Karpas-422 (cell line): ENCODE measurements at regions not wholly inside any gene's neighbourhood (a gene's known extent, or its start where the extent isn't known, plus 50 kb on each side); places are given as distances from the start of the nearest gene placed in this dataset.

ENCODE experiments used
- DNase-seq: peaks from one replicate; pipeline ENCODE4 v3.0.0-alpha.2; 2015
- H2AFZ ChIP-seq: fragments of 200-600 bp; sonication (generic); 2 replicates; pipeline ENCODE4 v1.6.1; 2014; ENCODE audit warnings: antibody characterized with exemption, low read length, mixed read lengths
- H3K27ac ChIP-seq: fragments of 200-600 bp; sonication (generic); 2 replicates; pipeline ENCODE4 v1.5.1; 2014; ENCODE audit warnings: mild to moderate bottlenecking, low read length, moderate library complexity
- H3K27me3 ChIP-seq: fragments of 200-600 bp; sonication (generic); 2 replicates; pipeline ENCODE4 v1.6.1; 2014; ENCODE audit warnings: low read length, mixed read lengths
- H3K36me3 ChIP-seq: fragments of 200-600 bp; sonication (generic); 2 replicates; pipeline ENCODE4 v1.6.1; 2014; ENCODE audit warnings: low read length, mixed read lengths; ENCODE audit not compliant: insufficient read depth
- H3K4me1 ChIP-seq: fragments of 200-600 bp; sonication (generic); 2 replicates; pipeline ENCODE4 v1.6.1; 2014; ENCODE audit warnings: mild to moderate bottlenecking, low read length, mixed read lengths
- H3K4me2 ChIP-seq: fragments of 200-600 bp; sonication (generic); 2 replicates; pipeline ENCODE4 v1.6.1; 2014; ENCODE audit warnings: low read length, low read depth, mild to moderate bottlenecking; ENCODE audit not compliant: poor library complexity, severe bottlenecking
- H3K4me3 ChIP-seq: fragments of 200-600 bp; sonication (generic); 2 replicates; pipeline ENCODE4 v1.5.1; 2014; ENCODE audit warnings: mild to moderate bottlenecking, antibody characterized with exemption, low read length, mixed read lengths
- H3K79me2 ChIP-seq: fragments of 200-600 bp; sonication (generic); 2 replicates; pipeline ENCODE4 v1.6.1; 2014; ENCODE audit warnings: mild to moderate bottlenecking, low read length, mixed read lengths
- H3K9ac ChIP-seq: fragments of 200-600 bp; sonication (generic); 2 replicates; pipeline ENCODE4 v1.6.0; 2014; ENCODE audit warnings: low read length
- H3K9me2 ChIP-seq: fragments of 200-600 bp; sonication (generic), shearing (Covaris generic); replicated peaks from 2 replicates; pipeline ENCODE4 v1.6.0; 2014; ENCODE audit warnings: mild to moderate bottlenecking, low read length, moderate library complexity; ENCODE audit not compliant: insufficient read depth
- H3K9me3 ChIP-seq: fragments of 300-700, 200-600 bp; sonication (generic); 2 replicates; pipeline ENCODE4 v1.6.1; 2014; ENCODE audit warnings: low read length, mixed read lengths
- H4K20me1 ChIP-seq: fragments of 200-600 bp; sonication (generic); 2 replicates; pipeline ENCODE4 v1.6.1; 2014; ENCODE audit warnings: mild to moderate bottlenecking, antibody characterized with exemption, low read length, low read depth; ENCODE audit not compliant: insufficient read depth

- no peak for DNase-seq
- Histone ChIP-seq H3K27ac (no peak overlapping the region), H3K9ac (no peak overlapping the region), H3K36me3 (no peaks in the 10 kb centered on the region), H3K4me2 (no peak overlapping the region), H2AFZ (no peak overlapping the region), H3K9me2 (no peaks in the 10 kb centered on the region), H3K79me2 (no peaks in the 10 kb centered on the region), H3K4me1 (no peaks in the 10 kb centered on the region), H3K4me3 (no peak overlapping the region), H4K20me1 (no peaks in the 10 kb centered on the region), H3K27me3 (no peaks in the 10 kb centered on the region), H3K9me3 (no peaks in the 10 kb centered on the region)
Measured at GRCh38 chr1:214791961-214792360, 189.0 kb downstream of the CENPF start.

DNA sequence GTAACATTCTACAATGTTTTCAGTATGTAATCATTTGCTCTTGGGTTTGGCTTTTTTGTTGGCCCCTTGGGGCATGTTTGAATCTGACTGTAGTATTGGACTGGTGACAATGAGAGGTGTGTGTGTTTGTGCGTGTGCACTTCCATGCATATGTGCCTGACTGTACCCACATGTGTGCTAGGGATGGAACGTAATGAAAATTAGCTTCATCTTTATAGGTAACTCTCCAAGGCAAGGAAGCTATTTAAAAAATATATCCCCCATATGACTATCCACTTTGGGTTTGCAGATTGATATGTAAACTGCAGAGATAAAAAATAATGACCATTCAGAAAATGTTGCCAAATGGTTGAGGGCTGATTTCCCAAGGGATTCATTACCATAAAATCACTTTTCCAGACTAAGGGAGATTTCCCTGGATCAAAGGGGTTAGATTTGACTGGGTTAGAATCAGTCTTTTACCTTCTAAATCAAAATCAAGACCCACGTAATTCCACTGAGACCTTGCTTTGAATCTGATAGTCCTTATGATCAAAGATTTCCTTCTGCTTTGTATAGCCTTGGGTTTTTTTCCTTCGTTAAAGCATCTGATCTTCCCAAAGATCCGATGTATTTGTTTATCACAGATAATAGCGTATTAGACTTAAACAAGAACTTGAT, 189.7 kb downstream of the CENPF start:
- Histone ChIP-seq H4K20me1 (no peaks in the 10 kb centered on the region), H3K9me3 (no peaks in the 10 kb centered on the region), H3K79me2 (no peaks in the 10 kb centered on the region), H2AFZ (no peak overlapping the region), H3K4me2 (no peak overlapping the region), H3K4me1 (no peaks in the 10 kb centered on the region), H3K4me3 (no peak overlapping the region), H3K9ac (no peak overlapping the region), H3K27me3 (no peaks in the 10 kb centered on the region), H3K36me3 (no peaks in the 10 kb centered on the region), H3K9me2 (no peaks in the 10 kb centered on the region), H3K27ac (no peak overlapping the region)
- no peak for DNase-seq

DNA sequence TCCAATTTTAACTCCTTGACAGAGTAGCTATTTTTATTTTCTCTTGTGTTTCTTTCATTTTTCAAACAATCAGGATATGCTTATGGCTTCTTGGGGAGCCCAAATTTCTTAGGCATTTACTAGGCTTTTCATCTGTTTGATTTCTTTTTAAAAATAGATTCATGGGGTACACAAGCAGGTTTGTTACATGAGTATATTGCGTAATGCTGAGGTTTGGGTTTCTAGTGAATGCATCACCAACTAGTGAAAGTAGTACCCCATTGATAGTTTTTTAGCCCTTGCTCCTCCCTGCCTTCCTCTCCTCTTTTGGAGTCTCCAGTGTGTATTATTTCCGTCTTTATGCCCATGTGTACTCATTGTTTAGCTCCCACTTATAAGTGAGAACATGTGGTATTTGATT, 190.7 kb downstream of the CENPF start:
- Histone ChIP-seq H3K4me1 (no peaks in the 10 kb centered on the region), H3K9me2 (no peaks in the 10 kb centered on the region), H3K4me2 (no peak overlapping the region)

DNA sequence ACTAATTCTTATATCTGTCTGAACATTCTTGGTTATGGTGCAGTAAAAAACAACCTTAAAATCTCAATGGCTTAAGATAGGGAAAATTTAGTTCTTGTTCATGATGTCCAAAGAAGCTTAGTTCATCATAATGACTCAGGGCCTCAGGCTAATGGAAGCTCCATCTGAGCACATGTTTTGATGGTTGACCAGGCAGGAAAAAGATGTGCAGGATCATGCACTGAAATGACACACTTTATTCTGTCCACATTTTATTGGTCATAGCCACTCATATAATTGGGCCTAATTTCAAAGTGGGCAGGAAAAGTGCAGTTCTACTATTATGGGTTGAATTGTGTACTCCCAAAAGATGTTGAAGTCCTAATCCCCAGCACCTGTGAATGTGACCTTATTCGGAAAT, 198.2 kb downstream of the CENPF start:
- no peaks in the 10 kb centered on the region; the same call in 1 of the 2 replicates for H3K9me3 ChIP-seq

More for the DNA sequence above, 190.7 kb downstream of the CENPF start:
- Histone ChIP-seq H3K36me3 (no peaks in the 10 kb centered on the region), H3K9ac (no peak overlapping the region), H2AFZ (no peak overlapping the region), H3K4me3 (no peak overlapping the region), H3K27ac (no peak overlapping the region), H3K27me3 (no peaks in the 10 kb centered on the region), H3K9me3 (no peaks in the 10 kb centered on the region), H3K79me2 (no peaks in the 10 kb centered on the region), H4K20me1 (no peaks in the 10 kb centered on the region)
- DNase-seq = no peak

DNA sequence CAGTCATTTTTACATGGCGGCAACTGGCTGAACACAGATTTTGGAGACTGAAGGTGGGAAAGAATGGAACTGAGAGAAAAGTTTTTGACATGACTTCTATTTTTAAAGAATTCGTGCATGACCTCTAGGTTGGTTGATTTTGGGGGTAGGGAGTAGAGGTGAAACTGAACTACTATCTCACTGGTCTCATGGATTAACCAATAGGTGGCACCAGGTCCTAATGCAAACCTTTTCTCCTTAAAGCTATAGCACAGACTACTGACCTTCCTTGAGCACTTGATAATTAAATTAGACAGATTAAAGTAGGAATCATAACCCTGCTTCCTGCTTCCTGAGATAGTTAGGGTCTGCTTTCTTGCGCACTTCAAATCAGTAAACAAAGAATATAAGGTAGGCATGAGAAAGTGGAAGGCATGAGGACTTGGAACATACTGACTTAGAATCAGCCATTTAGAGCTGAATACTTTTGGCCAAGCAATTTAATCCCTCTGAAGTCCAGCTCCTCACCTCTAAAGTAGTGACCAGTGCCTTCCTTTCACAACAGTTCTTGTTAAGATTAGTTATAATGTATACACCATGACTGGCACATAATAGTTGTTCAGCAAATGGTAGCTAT, 206.0 kb downstream of the CENPF start:
- Histone ChIP-seq H3K4me2 (no peak overlapping the region), H2AFZ (no peak overlapping the region), H4K20me1 (no peaks in the 10 kb centered on the region), H3K4me1 (no peaks in the 10 kb centered on the region), H3K4me3 (no peak overlapping the region), H3K27me3 (no peaks in the 10 kb centered on the region), H3K79me2 (no peaks in the 10 kb centered on the region), H3K36me3 (no peaks in the 10 kb centered on the region; the same call in 1 of the 2 replicates), H3K27ac (no peak overlapping the region), H3K9ac (no peak overlapping the region), H3K9me2 (no peaks in the 10 kb centered on the region), H3K9me3 (no peaks in the 10 kb centered on the region; the same call in 1 of the 2 replicates)
- DNase-seq = peak; percentile 61

More for the DNA sequence above, 198.2 kb downstream of the CENPF start:
- no peak overlapping the region for H3K4me3 ChIP-seq
- H3K9ac ChIP-seq = no peak overlapping the region
- no peak overlapping the region for H3K27ac ChIP-seq
- no peaks in the 10 kb centered on the region for H4K20me1 ChIP-seq
- no peak overlapping the region for H2AFZ ChIP-seq
- no peaks in the 10 kb centered on the region for H3K27me3 ChIP-seq
- no peaks in the 10 kb centered on the region for H3K36me3 ChIP-seq
- DNase-seq = no peak
- H3K4me1 ChIP-seq = no peaks in the 10 kb centered on the region
- H3K79me2 ChIP-seq = no peaks in the 10 kb centered on the region
- no peak overlapping the region for H3K4me2 ChIP-seq
- H3K9me2 ChIP-seq = no peaks in the 10 kb centered on the region

DNA sequence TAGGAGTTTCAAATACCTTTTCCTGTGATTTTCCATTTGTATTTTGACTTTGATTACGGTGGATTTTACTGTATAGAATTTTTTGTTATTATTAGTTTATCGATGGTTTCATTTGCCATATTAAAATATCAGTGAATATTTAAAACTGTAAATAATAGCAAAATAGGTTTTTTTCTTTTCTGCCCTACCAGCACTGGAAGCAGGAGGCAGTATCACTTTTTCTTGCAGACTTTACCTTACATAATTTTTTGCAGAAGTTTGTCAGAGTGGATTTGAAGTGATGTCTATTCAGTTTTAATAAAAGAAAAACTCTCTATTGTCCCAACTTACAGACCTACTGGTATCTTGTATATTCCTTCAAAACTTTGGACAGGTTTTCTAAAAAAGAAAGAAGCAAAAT, 213.6 kb downstream of the CENPF start:
- no peak overlapping the region for H3K4me3 ChIP-seq
- no peaks in the 10 kb centered on the region for H3K79me2 ChIP-seq
- H3K27ac ChIP-seq = no peak overlapping the region
- no peaks in the 10 kb centered on the region for H3K9me2 ChIP-seq
- no peaks in the 10 kb centered on the region for H4K20me1 ChIP-seq
- no peaks in the 10 kb centered on the region for H3K27me3 ChIP-seq
- H3K9ac ChIP-seq = no peak overlapping the region
- H3K4me1 ChIP-seq = no peaks in the 10 kb centered on the region
- no peak for DNase-seq
- H2AFZ ChIP-seq = no peak overlapping the region
- H3K9me3 ChIP-seq = no peaks in the 10 kb centered on the region
- H3K36me3 ChIP-seq = no peaks in the 10 kb centered on the region
- no peak overlapping the region for H3K4me2 ChIP-seq

GRCh38 chr1:214823311-214824117, 220.5 kb downstream of the CENPF start:
- H3K9me3 ChIP-seq = peaks cover 4% of the 10 kb centered on the region; the same call in 1 of the 2 replicates
- H3K4me2 ChIP-seq = no peak overlapping the region
- no peaks in the 10 kb centered on the region for H3K9me2 ChIP-seq
- H2AFZ ChIP-seq = no peak overlapping the region
- no peaks in the 10 kb centered on the region for H3K36me3 ChIP-seq
- DNase-seq = peak; percentile 67
- no peak overlapping the region for H3K9ac ChIP-seq
- peaks cover 2% of the 10 kb centered on the region; the same call in 1 of the 2 replicates for H3K27me3 ChIP-seq
- no peak overlapping the region for H3K4me3 ChIP-seq
- H4K20me1 ChIP-seq = no peaks in the 10 kb centered on the region
- peaks cover 3% of the 10 kb centered on the region; the same call in 1 of the 2 replicates for H3K4me1 ChIP-seq
- H3K27ac ChIP-seq = no peak overlapping the region
- H3K79me2 ChIP-seq = no peaks in the 10 kb centered on the region

GRCh38 chr1:214824763-214825162, 221.8 kb downstream of the CENPF start:
- Histone ChIP-seq H3K27ac (no peak overlapping the region), H2AFZ (no peak overlapping the region), H3K36me3 (no peaks in the 10 kb centered on the region), H3K9me2 (no peaks in the 10 kb centered on the region), H3K79me2 (no peaks in the 10 kb centered on the region), H3K4me2 (no peak overlapping the region), H3K9me3 (peaks cover 4% of the 10 kb centered on the region; the same call in 1 of the 2 replicates), H3K27me3 (peaks cover 5% of the 10 kb centered on the region; the same call in 1 of the 2 replicates), H3K4me1 (peaks cover 3% of the 10 kb centered on the region; the same call in 1 of the 2 replicates), H3K4me3 (no peak overlapping the region), H3K9ac (no peak overlapping the region), H4K20me1 (no peaks in the 10 kb centered on the region)
- DNase-seq = no peak
